Central memory CD8-positive, alpha-beta T cell (primary cell): ENCODE measurements at regions not wholly inside any gene's neighbourhood (a gene's known extent, or its start where the extent isn't known, plus 50 kb on each side); places are given as distances from the start of the nearest gene placed in this dataset.

Experiments
- ATAC-seq: fragments of 150-1000 bp; cut with Tn5 transposase; replicated peaks from 2 replicates; pipeline ENCODE4 v1.10.0; 2022; ENCODE audit warnings: mild to moderate bottlenecking, moderate FRiP score, moderate number of reproducible peaks; ENCODE audit not compliant: poor library complexity, severe bottlenecking; ENCODE audit errors: extremely low read depth
- DNase-seq, 2 donors: peaks; one replicate each; pipeline ENCODE4 v3.0.0; 2021; ENCODE audit warnings: low spot score in 2 of 2
- H3K27ac Mint-ChIP-seq: one replicate; pipeline ENCODE4 v1.8.0; 2022; ENCODE audit warnings: low read depth, mild to moderate bottlenecking, moderate library complexity, mixed read lengths
- H3K27me3 Mint-ChIP-seq: one replicate; pipeline ENCODE4 v1.8.0; 2022; ENCODE audit warnings: mixed read lengths
- H3K36me3 Mint-ChIP-seq: one replicate; pipeline ENCODE4 v1.8.0; 2022; ENCODE audit warnings: mild to moderate bottlenecking, moderate library complexity, mixed read lengths; ENCODE audit not compliant: insufficient read depth
- H3K4me1 Mint-ChIP-seq: one replicate; pipeline ENCODE4 v1.8.0; 2022; ENCODE audit warnings: mixed read lengths
- H3K4me3 Mint-ChIP-seq: one replicate; pipeline ENCODE4 v1.8.0; 2022; ENCODE audit warnings: mild to moderate bottlenecking, moderate library complexity, mixed read lengths
- H3K9me3 Mint-ChIP-seq: one replicate; pipeline ENCODE4 v1.8.0; 2022; ENCODE audit warnings: mixed read lengths

DNA sequence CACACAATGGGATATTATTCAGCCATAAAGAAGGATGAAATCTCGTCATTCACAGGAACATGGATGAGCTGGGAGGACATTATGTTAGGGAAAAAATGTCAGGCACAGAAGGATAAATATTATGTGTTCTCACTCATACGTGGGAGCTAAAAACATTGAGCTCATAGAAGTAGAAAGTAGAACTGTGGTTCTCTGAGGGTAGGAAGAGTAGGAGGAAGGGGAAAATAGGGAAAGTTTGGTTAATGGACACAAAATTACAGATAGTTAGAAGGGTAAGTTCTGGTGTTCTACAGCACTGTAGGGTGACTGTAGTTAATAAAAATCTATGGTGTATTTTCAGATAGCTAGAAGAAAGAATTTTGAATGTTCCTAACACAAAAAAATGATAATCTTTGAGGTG lies 102.6 kb upstream of the LIPC start:
- no peak for ATAC-seq
- H3K27ac Mint-ChIP-seq = no peak overlapping the region
- no peaks in the 10 kb centered on the region for H3K36me3 Mint-ChIP-seq
- H3K9me3 Mint-ChIP-seq = no peaks in the 10 kb centered on the region
- DNase-seq = no peak
- no peaks in the 10 kb centered on the region for H3K27me3 Mint-ChIP-seq
- no peak overlapping the region for H3K4me3 Mint-ChIP-seq
- peaks cover 31% of the 10 kb centered on the region for H3K4me1 Mint-ChIP-seq

DNA sequence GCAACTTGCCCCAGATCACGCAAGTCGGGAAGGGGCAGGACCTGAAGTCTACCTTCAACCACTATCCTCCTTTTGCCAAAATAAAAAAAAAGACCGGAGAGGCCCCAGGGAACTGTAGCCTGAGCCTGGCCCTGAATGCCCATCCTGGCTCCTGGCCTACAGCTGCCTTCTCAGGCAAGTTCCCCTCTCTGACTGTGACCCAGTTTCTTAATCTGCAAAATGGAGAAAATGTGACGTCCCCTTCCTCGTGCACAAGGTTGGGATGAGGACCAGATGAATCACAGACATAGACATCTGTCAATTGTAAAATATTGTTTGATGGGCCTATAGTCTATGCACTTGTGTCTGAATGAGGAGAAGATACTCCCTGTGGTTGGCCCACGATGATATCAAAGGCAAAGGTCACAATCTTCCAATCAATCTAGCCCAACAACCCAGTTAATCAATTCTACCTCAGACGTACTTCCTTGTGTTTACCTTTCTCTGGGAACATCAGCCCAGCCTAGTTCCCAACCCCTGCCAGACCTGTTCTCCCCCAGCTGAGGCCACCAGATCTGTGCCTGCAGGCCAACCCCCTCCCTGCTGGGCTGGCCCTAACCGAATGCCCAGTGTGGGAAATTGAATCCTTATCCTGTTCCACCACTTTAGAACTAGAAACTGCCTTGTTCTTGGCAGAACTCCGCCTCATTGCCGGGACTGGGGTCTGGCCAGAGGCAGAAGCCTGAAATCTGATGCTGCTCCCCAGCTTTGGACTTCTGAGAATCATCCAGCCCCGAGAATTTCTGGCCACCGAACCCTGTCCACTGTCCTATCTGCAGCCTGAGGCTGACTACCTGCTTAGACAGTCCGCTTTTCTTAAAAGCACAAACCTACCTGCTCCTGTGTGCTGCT lies 101.8 kb upstream of the LIPC start:
- ATAC-seq (no peak), DNase-seq (no peak)
- Mint-ChIP-seq H3K4me3 (no peak overlapping the region), H3K27me3 (no peaks in the 10 kb centered on the region), H3K27ac (peak overlapping the region; percentile 94), H3K9me3 (no peaks in the 10 kb centered on the region), H3K4me1 (peaks cover 31% of the 10 kb centered on the region), H3K36me3 (no peaks in the 10 kb centered on the region)

DNA sequence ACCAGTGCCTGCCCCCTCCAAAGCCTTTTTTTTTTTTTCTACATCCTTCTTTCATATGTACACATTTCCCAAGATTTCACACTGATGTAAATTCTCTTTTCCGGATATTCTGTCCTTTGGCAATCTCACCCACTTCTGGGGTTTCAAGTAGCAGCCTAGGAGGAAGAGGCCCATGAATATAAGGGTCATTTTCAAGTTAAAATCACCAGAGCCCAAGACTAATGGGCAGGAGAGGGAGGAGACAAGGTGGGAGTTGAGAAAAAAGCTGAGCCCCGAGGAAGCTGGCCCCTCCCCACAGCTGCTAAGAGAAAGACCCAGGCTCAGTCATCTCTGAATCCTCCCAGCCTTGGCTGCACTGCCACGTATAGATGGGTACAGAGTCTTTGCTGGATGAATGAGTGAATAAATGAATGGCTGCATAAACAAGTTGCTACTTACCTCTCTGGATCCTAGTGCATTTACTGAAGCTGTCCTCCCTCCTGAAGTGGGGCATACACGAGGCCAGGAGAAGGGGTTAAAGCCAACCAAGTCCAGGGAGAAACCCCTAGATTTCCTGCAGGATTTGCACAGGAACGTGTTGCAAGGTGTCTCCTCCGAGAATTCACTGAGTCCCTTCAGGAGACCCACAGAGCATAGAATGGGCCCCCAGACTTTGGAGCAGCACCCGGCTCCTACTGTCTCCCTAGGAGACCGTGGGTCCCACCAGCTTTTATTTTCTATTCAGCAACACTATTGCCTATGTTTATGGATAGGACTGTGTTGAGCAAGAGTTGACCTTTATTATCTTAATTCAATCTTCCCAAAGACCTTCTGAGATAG lies 100.8 kb upstream of the LIPC start:
- Mint-ChIP-seq H3K4me1 (peaks cover 31% of the 10 kb centered on the region), H3K27ac (peak overlapping the region; percentile 94), H3K36me3 (no peaks in the 10 kb centered on the region), H3K4me3 (peak overlapping the region; percentile 44), H3K9me3 (no peaks in the 10 kb centered on the region), H3K27me3 (no peaks in the 10 kb centered on the region)
- DNase-seq = no peak
- no peak for ATAC-seq

GRCh38 chr15:58331560-58331912 lies 100.3 kb upstream of the LIPC start:
- Mint-ChIP-seq H3K36me3 (no peaks in the 10 kb centered on the region), H3K27ac (peak overlapping the region; percentile 94), H3K9me3 (no peaks in the 10 kb centered on the region), H3K4me1 (peaks cover 31% of the 10 kb centered on the region), H3K27me3 (no peaks in the 10 kb centered on the region), H3K4me3 (peak overlapping the region; percentile 44)
- ATAC-seq (no peak), DNase-seq (no peak)

GRCh38 chr15:58331913-58332675 lies 99.7 kb upstream of the LIPC start:
- H3K27me3 Mint-ChIP-seq = no peaks in the 10 kb centered on the region
- DNase-seq (peak; percentile 30 to 84), ATAC-seq (peak; percentile 98)
- H3K9me3 Mint-ChIP-seq = no peaks in the 10 kb centered on the region
- H3K4me3 Mint-ChIP-seq = peak overlapping the region; percentile 44
- peaks cover 31% of the 10 kb centered on the region for H3K4me1 Mint-ChIP-seq
- no peaks in the 10 kb centered on the region for H3K36me3 Mint-ChIP-seq
- peak overlapping the region; percentile 94 for H3K27ac Mint-ChIP-seq

GRCh38 chr15:58332676-58333400 lies 99.0 kb upstream of the LIPC start:
- H3K9me3 Mint-ChIP-seq = no peaks in the 10 kb centered on the region
- H3K36me3 Mint-ChIP-seq = no peaks in the 10 kb centered on the region
- H3K27ac Mint-ChIP-seq = peak overlapping the region; percentile 94
- peaks cover 31% of the 10 kb centered on the region for H3K4me1 Mint-ChIP-seq
- H3K27me3 Mint-ChIP-seq = no peaks in the 10 kb centered on the region
- DNase-seq (no peak), ATAC-seq (no peak)
- H3K4me3 Mint-ChIP-seq = no peak overlapping the region

DNA sequence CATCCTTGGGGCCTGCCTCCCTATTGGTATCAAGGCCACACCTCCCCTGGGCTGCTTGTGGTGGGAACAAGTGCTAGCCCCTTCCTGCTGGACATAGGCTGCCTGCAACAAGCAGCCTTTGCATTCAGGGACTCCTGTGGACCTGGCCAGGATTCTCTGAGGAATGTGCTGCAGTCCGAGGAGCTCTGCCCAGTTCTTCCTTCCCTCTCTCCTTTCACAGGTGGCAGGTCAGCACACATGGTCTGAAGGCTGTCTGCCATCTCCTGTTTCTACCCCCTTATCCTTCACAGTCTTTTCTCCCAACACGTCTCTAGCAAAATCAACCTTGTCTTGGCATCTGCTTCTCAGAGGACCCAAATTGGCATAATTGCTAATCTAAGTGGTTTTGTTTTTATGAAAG lies 97.0 kb upstream of the LIPC start:
- ATAC-seq (no peak), DNase-seq (no peak)
- no peaks in the 10 kb centered on the region for H3K9me3 Mint-ChIP-seq
- no peak overlapping the region for H3K4me3 Mint-ChIP-seq
- H3K27ac Mint-ChIP-seq = peak overlapping the region; percentile 6
- no peaks in the 10 kb centered on the region for H3K36me3 Mint-ChIP-seq
- H3K27me3 Mint-ChIP-seq = no peaks in the 10 kb centered on the region
- H3K4me1 Mint-ChIP-seq = peaks cover 31% of the 10 kb centered on the region

DNA sequence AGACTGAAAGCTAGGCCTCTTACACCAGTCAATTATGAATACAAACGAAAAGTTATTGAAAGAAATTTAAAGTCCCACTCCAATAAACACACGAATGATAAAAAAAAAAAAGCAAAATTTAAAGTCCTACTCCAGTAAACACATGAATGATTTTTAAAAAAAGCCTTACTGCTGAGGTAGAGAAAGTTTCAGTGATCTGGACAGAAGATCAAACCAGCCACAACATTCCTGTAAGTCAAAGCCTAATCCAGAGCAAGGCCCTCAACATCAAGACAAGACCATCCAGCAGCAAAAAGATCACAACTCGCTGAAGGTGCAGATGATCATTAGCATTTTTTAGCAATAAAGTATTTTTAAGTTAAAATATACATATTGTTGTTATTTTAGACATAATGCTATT lies 95.6 kb upstream of the LIPC start:
- Mint-ChIP-seq H3K27ac (no peak overlapping the region), H3K4me3 (no peak overlapping the region), H3K9me3 (no peaks in the 10 kb centered on the region), H3K27me3 (no peaks in the 10 kb centered on the region), H3K4me1 (peaks cover 23% of the 10 kb centered on the region), H3K36me3 (no peaks in the 10 kb centered on the region)
- DNase-seq (no peak), ATAC-seq (no peak)

- DNase-seq (no peak), ATAC-seq (no peak)
- H3K27ac Mint-ChIP-seq = no peak overlapping the region
- H3K36me3 Mint-ChIP-seq = no peaks in the 10 kb centered on the region
- no peaks in the 10 kb centered on the region for H3K4me1 Mint-ChIP-seq
- H3K27me3 Mint-ChIP-seq = no peaks in the 10 kb centered on the region
- no peaks in the 10 kb centered on the region for H3K9me3 Mint-ChIP-seq
- H3K4me3 Mint-ChIP-seq = no peak overlapping the region
Measured at GRCh38 chr15:58340176-58340575, 91.6 kb upstream of the LIPC start.

DNA sequence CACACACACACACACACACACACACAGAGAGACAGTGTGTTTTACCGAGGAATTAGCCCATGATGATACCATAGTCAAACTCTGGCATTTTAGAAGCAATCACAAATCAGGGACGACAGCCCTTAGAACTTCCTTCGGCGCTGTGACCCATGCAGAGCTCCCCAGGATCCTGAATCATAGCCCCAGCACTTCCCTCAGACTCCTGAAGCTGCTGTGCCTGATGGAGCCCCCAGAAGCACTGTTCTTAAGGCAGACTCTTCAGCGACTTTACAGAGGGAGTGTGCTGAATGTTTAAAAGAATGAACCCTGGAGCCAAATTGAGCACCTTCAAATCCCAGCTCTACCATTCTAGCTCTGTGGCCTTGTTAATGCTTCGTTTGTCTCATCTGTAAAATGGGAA lies 89.3 kb upstream of the LIPC start:
- Mint-ChIP-seq H3K36me3 (peaks cover 2% of the 10 kb centered on the region), H3K4me1 (no peaks in the 10 kb centered on the region), H3K9me3 (no peaks in the 10 kb centered on the region), H3K27ac (no peak overlapping the region), H3K27me3 (no peaks in the 10 kb centered on the region), H3K4me3 (no peak overlapping the region)
- DNase-seq = no peak
- ATAC-seq = no peak

DNA sequence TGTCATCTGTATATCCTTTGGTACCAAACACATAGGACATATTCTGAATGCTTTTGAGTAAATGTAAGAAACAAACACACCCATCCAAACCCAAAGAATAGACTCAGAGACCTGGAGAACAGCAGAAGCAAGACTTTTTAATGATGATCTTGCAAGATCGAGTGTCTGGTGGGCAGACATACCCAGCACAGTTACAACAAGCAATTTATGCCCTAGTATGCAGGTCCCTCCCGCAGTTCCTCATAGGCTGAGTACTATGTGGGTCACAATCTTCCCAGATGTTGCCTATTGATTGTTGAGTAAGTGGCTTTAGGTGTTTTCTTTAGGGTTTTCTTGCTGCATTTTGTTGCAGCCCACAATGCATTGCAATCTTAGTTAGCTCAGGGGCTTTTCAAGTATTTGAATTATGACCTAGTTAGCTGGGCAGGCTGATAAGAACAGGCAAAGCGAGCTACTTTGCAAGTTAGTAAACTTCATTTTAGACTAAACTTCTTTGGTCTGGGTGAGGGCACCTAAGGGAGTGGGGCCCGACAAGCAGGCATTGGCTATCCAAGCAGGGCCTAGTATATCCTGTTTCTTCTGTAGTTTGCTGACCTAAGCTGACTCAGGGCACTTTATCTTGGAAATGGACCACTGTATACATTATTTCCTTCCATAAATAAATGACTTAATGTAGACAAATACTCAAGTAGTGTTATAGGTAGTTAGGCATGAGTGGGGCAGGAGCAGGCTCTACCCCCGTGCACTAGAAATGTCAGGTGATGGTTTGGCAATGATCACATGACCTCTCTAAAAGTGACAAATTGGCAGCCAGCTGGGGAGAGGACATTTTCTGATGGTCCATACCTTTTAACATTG lies 87.3 kb upstream of the LIPC start:
- Mint-ChIP-seq H3K4me1 (no peaks in the 10 kb centered on the region), H3K27ac (no peak overlapping the region), H3K9me3 (no peaks in the 10 kb centered on the region), H3K36me3 (peaks cover 2% of the 10 kb centered on the region), H3K4me3 (no peak overlapping the region), H3K27me3 (no peaks in the 10 kb centered on the region)
- DNase-seq (no peak), ATAC-seq (no peak)
